ENCODE measurements at regions not wholly inside any gene's neighbourhood (a gene's known extent, or its start where the extent isn't known, plus 50 kb on each side); places are given as distances from the start of the nearest gene placed in this dataset.

DNA sequence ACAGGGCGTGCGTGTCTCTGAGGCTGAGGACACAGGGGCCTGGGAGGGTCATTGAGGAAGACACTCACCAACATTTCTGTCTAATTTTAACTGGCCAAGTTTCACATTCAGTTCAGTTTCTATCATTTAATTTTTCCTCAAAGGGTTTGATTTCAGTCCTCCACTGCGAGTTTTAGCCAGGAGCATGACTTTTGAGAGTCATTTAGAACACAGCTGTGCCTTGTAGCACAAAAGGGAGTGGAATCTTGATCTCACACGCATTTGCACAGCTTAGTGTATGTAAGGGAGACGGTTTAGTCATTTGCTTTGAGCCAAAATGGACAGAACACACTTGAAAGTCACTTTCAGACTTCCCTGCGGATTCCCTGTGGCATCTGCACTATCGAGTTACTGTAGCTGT lies 1090.8 kb downstream of the BCL11B start:
- TF ChIP-seq SCRT2 (tag by site-specific recombination; IDR thresholded peaks at IDR 0.05) (no peak), ZNF560 (tag by site-specific recombination; IDR thresholded peaks at IDR 0.05; ENCODE audit: borderline replicate concordance) (no peak), ZNF202 (tag by site-specific recombination; IDR thresholded peaks at IDR 0.05; ENCODE audit: borderline replicate concordance) (no peak)
